ENCODE measurements at regions not wholly inside any gene's neighbourhood (a gene's known extent, or its start where the extent isn't known, plus 50 kb on each side); places are given as distances from the start of the nearest gene placed in this dataset.

DNA sequence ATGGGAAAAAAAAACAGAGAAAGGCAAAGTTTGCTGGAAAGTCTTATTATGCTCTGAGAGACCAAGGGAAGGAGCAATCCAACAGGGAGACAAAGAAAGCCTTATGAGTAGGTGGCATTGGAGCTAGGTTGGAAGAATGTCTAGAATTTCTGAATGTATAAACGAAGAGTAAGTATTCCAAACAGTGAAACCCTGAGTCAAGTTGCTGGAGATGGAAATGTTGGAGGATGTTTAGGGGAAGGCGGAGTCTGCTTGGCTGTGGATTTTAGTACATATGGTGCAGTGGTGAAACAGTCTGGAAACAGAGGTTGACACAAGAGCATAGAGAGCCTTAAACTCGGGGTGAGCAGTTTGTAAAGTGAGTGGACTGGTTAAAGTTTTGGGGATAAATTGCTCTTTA lies 314.8 kb upstream of the CADM1 start:
- TF ChIP-seq POLR2A (IDR thresholded peaks at IDR 0.05), result no peak
- TF ChIP-seq, protein P1, sequence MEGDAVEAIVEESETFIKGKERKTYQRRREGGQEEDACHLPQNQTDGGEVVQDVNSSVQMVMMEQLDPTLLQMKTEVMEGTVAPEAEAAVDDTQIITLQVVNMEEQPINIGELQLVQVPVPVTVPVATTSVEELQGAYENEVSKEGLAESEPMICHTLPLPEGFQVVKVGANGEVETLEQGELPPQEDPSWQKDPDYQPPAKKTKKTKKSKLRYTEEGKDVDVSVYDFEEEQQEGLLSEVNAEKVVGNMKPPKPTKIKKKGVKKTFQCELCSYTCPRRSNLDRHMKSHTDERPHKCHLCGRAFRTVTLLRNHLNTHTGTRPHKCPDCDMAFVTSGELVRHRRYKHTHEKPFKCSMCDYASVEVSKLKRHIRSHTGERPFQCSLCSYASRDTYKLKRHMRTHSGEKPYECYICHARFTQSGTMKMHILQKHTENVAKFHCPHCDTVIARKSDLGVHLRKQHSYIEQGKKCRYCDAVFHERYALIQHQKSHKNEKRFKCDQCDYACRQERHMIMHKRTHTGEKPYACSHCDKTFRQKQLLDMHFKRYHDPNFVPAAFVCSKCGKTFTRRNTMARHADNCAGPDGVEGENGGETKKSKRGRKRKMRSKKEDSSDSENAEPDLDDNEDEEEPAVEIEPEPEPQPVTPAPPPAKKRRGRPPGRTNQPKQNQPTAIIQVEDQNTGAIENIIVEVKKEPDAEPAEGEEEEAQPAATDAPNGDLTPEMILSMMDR (IDR thresholded peaks at IDR 0.05), result no peak
- TF ChIP-seq POLR2AphosphoS5 (IDR thresholded peaks at IDR 0.05; ENCODE audit: insufficient read depth in 1 of 2, low read depth in 1 of 2), result no peak
